Astrocyte (in vitro differentiated cells and primary cell): ENCODE measurements at regions not wholly inside any gene's neighbourhood (a gene's known extent, or its start where the extent isn't known, plus 50 kb on each side); places are given as distances from the start of the nearest gene placed in this dataset.
"Not testable (repeated sequence)": the region's sequence is repeated elsewhere in the genome, so short reads cannot be mapped to it uniquely, and the experiment has no call there.

Experiments
- DNase-seq: peaks from one replicate; pipeline ENCODE4 v3.0.0-alpha.2; 2010; ENCODE audit warnings: low read depth
- FAIRE-seq: peaks from 2 replicates; lab custom pipeline; 2011; peaks lifted over from hg19 to GRCh38; lab: Jason Lieb, UNC
- H2AFZ ChIP-seq: 2 replicates; pipeline ENCODE4 v1.6.0; 2012; ENCODE audit warnings: low read depth, low read length, inconsistent platforms
- H3K27ac ChIP-seq: 2 replicates; pipeline ENCODE4 v1.5.1; 2011; ENCODE audit warnings: low read depth, low read length, inconsistent platforms
- H3K27me3 ChIP-seq: 2 replicates; pipeline ENCODE4 v1.6.0; 2011; ENCODE audit warnings: low read length, inconsistent platforms; ENCODE audit not compliant: insufficient read depth
- H3K36me3 ChIP-seq: 2 replicates; pipeline ENCODE4 v1.5.1; 2011; ENCODE audit warnings: low read length, inconsistent platforms; ENCODE audit not compliant: insufficient read depth
- H3K4me1 ChIP-seq: 2 replicates; pipeline ENCODE4 v1.5.1; 2011; ENCODE audit warnings: low read length, inconsistent platforms; ENCODE audit not compliant: insufficient read depth
- H3K4me2 ChIP-seq: 2 replicates; pipeline ENCODE4 v1.6.0; 2012; ENCODE audit warnings: low read length, inconsistent platforms
- H3K4me3 ChIP-seq: 2 replicates; pipeline ENCODE4 v1.5.1; 2011; ENCODE audit warnings: low read depth, mild to moderate bottlenecking, low read length, inconsistent platforms; ENCODE audit not compliant: insufficient read depth
- H3K79me2 ChIP-seq: 2 replicates; pipeline ENCODE4 v1.6.0; 2012; ENCODE audit warnings: mild to moderate bottlenecking, low read length, inconsistent platforms; ENCODE audit not compliant: insufficient read depth
- H3K9ac ChIP-seq: 2 replicates; pipeline ENCODE4 v1.6.0; 2012; ENCODE audit warnings: mild to moderate bottlenecking, low read length, inconsistent platforms
- H3K9me3 ChIP-seq: 2 replicates; pipeline ENCODE4 v1.5.1; 2012; ENCODE audit warnings: low read depth, mild to moderate bottlenecking, low read length, inconsistent platforms; ENCODE audit not compliant: insufficient read depth
- H4K20me1 ChIP-seq: 2 replicates; pipeline ENCODE4 v1.6.0; 2012; ENCODE audit warnings: low read length, inconsistent platforms; ENCODE audit not compliant: insufficient read depth
- H3K27ac Mint-ChIP-seq: one replicate; pipeline ENCODE4 v1.8.0; 2021; ENCODE audit warnings: mild to moderate bottlenecking, mixed read lengths; ENCODE audit not compliant: unreplicated experiment
- H3K27me3 Mint-ChIP-seq: one replicate; pipeline ENCODE4 v1.8.0; 2021; ENCODE audit warnings: low read depth, mixed read lengths; ENCODE audit not compliant: unreplicated experiment
- H3K36me3 Mint-ChIP-seq: one replicate; pipeline ENCODE4 v1.8.0; 2021; ENCODE audit warnings: low read depth, mixed read lengths; ENCODE audit not compliant: unreplicated experiment
- H3K4me1 Mint-ChIP-seq: one replicate; pipeline ENCODE4 v1.8.0; 2021; ENCODE audit warnings: low read depth, mixed read lengths; ENCODE audit not compliant: unreplicated experiment
- H3K4me3 Mint-ChIP-seq: one replicate; pipeline ENCODE4 v1.8.0; 2021; ENCODE audit warnings: mild to moderate bottlenecking, moderate library complexity, mixed read lengths; ENCODE audit not compliant: unreplicated experiment
- H3K9me3 Mint-ChIP-seq: one replicate; pipeline ENCODE4 v1.8.0; 2021; ENCODE audit warnings: mild to moderate bottlenecking, mixed read lengths; ENCODE audit not compliant: unreplicated experiment
- EZH2 ChIP-seq: IDR thresholded peaks from 2 replicates; pipeline ENCODE4 v1.6.1; 2012; ENCODE audit warnings: mild to moderate bottlenecking, low read length, inconsistent platforms; ENCODE audit not compliant: insufficient read depth
- TF ChIP-seq, protein P1 (sequence below): IDR thresholded peaks from 2 replicates; pipeline ENCODE4 v1.5.1; 2011; ENCODE audit warnings: low read depth, mild to moderate bottlenecking, inconsistent platforms, low read length, moderate library complexity; ENCODE audit not compliant: insufficient read depth

DNA sequence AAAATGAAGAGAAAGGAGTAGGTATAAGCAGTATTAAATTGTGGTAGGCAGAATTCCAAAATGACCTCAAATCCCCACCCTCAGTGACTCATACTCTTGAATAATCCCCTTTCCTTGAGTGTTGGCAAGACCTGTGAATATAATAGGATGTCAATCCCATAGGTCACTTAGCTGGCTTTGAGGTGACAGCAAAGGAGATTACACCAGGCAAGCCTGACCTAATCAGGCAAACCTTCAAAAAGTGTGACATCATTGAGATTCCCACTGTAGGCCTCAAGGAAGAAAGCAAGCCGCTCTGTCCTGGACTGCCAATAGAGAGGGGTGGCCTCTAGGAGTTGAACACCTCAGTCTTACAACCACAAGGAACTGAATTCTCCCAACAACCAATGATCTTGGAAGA is 535.2 kb downstream of the RBFOX1 start:
- Histone ChIP-seq H3K9me3 (peaks cover 2% of the 10 kb centered on the region), H3K4me2 (no peak overlapping the region), H3K4me1 (no peaks in the 10 kb centered on the region), H3K4me3 (no peak overlapping the region), H3K27me3 (no peaks in the 10 kb centered on the region), H3K27ac (no peak overlapping the region), H4K20me1 (no peaks in the 10 kb centered on the region), H3K36me3 (no peaks in the 10 kb centered on the region), H3K9ac (no peak overlapping the region), H2AFZ (no peak overlapping the region), H3K79me2 (no peaks in the 10 kb centered on the region)
- no peak overlapping the region for H3K4me3 Mint-ChIP-seq
- FAIRE-seq, result no peak
- H3K36me3 Mint-ChIP-seq, result no peaks in the 10 kb centered on the region
- no peak for DNase-seq
- H3K4me1 Mint-ChIP-seq, result no peaks in the 10 kb centered on the region
- peaks cover 9% of the 10 kb centered on the region for H3K27me3 Mint-ChIP-seq
- H3K27ac Mint-ChIP-seq, result no peak overlapping the region
- TF ChIP-seq, protein P1, sequence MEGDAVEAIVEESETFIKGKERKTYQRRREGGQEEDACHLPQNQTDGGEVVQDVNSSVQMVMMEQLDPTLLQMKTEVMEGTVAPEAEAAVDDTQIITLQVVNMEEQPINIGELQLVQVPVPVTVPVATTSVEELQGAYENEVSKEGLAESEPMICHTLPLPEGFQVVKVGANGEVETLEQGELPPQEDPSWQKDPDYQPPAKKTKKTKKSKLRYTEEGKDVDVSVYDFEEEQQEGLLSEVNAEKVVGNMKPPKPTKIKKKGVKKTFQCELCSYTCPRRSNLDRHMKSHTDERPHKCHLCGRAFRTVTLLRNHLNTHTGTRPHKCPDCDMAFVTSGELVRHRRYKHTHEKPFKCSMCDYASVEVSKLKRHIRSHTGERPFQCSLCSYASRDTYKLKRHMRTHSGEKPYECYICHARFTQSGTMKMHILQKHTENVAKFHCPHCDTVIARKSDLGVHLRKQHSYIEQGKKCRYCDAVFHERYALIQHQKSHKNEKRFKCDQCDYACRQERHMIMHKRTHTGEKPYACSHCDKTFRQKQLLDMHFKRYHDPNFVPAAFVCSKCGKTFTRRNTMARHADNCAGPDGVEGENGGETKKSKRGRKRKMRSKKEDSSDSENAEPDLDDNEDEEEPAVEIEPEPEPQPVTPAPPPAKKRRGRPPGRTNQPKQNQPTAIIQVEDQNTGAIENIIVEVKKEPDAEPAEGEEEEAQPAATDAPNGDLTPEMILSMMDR, result no peak
- no peak for TF ChIP-seq EZH2
- H3K9me3 Mint-ChIP-seq, result no peaks in the 10 kb centered on the region

GRCh38 chr16:7866144-7866543 is 533.5 kb downstream of the RBFOX1 start:
- DNase-seq (no peak), FAIRE-seq (no peak)
- no peaks in the 10 kb centered on the region for H3K4me1 ChIP-seq
- H3K27ac ChIP-seq, result no peak overlapping the region
- no peak for TF ChIP-seq EZH2
- TF ChIP-seq, protein P1, result no peak
- H3K79me2 ChIP-seq, result no peaks in the 10 kb centered on the region
- H3K4me2 ChIP-seq, result no peak overlapping the region
- H3K27me3 ChIP-seq, result no peaks in the 10 kb centered on the region
- H3K36me3 Mint-ChIP-seq, result no peaks in the 10 kb centered on the region
- H3K27me3 Mint-ChIP-seq, result peaks cover 2% of the 10 kb centered on the region
- no peak overlapping the region for H3K4me3 ChIP-seq
- H3K36me3 ChIP-seq, result no peaks in the 10 kb centered on the region
- H3K4me1 Mint-ChIP-seq, result no peaks in the 10 kb centered on the region
- H3K9ac ChIP-seq, result no peak overlapping the region
- no peak overlapping the region for H3K27ac Mint-ChIP-seq
- H2AFZ ChIP-seq, result no peak overlapping the region
- no peaks in the 10 kb centered on the region for H3K9me3 Mint-ChIP-seq
- H3K9me3 ChIP-seq, result peaks cover 5% of the 10 kb centered on the region
- H4K20me1 ChIP-seq, result no peaks in the 10 kb centered on the region
- no peak overlapping the region for H3K4me3 Mint-ChIP-seq

- not testable (repeated sequence) for H3K27me3 ChIP-seq, H3K4me1 Mint-ChIP-seq, H3K27me3 Mint-ChIP-seq, H3K4me2 ChIP-seq, H4K20me1 ChIP-seq, H3K4me1 ChIP-seq, FAIRE-seq, H3K4me3 Mint-ChIP-seq, H3K79me2 ChIP-seq, DNase-seq, H3K27ac ChIP-seq, H3K36me3 ChIP-seq, H3K9me3 Mint-ChIP-seq, H3K27ac Mint-ChIP-seq, H3K9ac ChIP-seq, H3K9me3 ChIP-seq, H2AFZ ChIP-seq, H3K4me3 ChIP-seq, H3K36me3 Mint-ChIP-seq
These were observed 532.7 kb downstream of the RBFOX1 start for GRCh38 chr16:7865393-7865792.
